ENCODE measurements at regions not wholly inside any gene's neighbourhood (a gene's known extent, or its start where the extent isn't known, plus 50 kb on each side); places are given as distances from the start of the nearest gene placed in this dataset.
"Not testable (repeated sequence)": the region's sequence is repeated elsewhere in the genome, so short reads cannot be mapped to it uniquely, and the experiment has no call there.

- TF ChIP-seq CTCF (IDR thresholded peaks at IDR 0.05; ENCODE audit: borderline replicate concordance, extremely low read depth, low read length, poor library complexity, severe bottlenecking); EZH2 (IDR thresholded peaks at IDR 0.05; ENCODE audit: borderline replicate concordance, low read depth, low read length, severe bottlenecking): not testable (repeated sequence)
These were observed 415.4 kb downstream of the TMEM38B start for GRCh38 chr9:106109706-106110105.

Measured in DND-41 (cell line).